Gastrocnemius medialis (tissue), 4 donors: ENCODE measurements at regions not wholly inside any gene's neighbourhood (a gene's known extent, or its start where the extent isn't known, plus 50 kb on each side); places are given as distances from the start of the nearest gene placed in this dataset.

Experiments
- CTCF ChIP-seq, 5 experiments: fragments of 450-650 bp in 3 of 5; fragments of 200-600 bp in 2 of 5; sonication (generic) in 2 of 5; IDR thresholded peaks in 4 of 5; conservative IDR thresholded peaks in 1 of 5; 1 replicate in 4 of 5; 2 replicates in 1 of 5; pipeline ENCODE4 v1.5.1; 2016 to 2019; ENCODE audit warnings: antibody characterized with exemption in 5 of 5, mild to moderate bottlenecking in 3 of 5, moderate library complexity in 3 of 5
- POLR2A ChIP-seq, 2 donors: fragments of 450-650 bp; IDR thresholded peaks; one replicate each; pipeline ENCODE4 v1.6.1; 2017; ENCODE audit warnings: antibody characterized with exemption in 2 of 2, mild to moderate bottlenecking in 2 of 2, moderate library complexity in 2 of 2

GRCh38 chr1:173297798-173298391 lies 90.8 kb upstream of the TNFSF4 start:
- TF ChIP-seq CTCF (IDR thresholded peaks at IDR 0.05 in 4 of 5, conservative IDR thresholded peaks at IDR 0.05 in 1 of 5) (no peak), POLR2A (IDR thresholded peaks at IDR 0.05) (no peak)
